ENCODE measurements at regions not wholly inside any gene's neighbourhood (a gene's known extent, or its start where the extent isn't known, plus 50 kb on each side); places are given as distances from the start of the nearest gene placed in this dataset.

GRCh38 chr13:105121221-105121620, 1414.2 kb downstream of the EFNB2 start:
- TF ChIP-seq CREB1 (IDR thresholded peaks at IDR 0.05; ENCODE audit: low read depth): no peak
- no peak for TF ChIP-seq YY1 (IDR thresholded peaks at IDR 0.05; ENCODE audit: low read depth)
- no peak for TF ChIP-seq NFIC (IDR thresholded peaks at IDR 0.05)
- no peak for TF ChIP-seq EGR1 (IDR thresholded peaks at IDR 0.05)
- no peak for TF ChIP-seq MAX (IDR thresholded peaks at IDR 0.05)
- no peak for TF ChIP-seq EP300 (IDR thresholded peaks at IDR 0.05; ENCODE audit: borderline replicate concordance)
- TF ChIP-seq RAD21 (IDR thresholded peaks at IDR 0.05; ENCODE audit: low read depth): no peak
- TF ChIP-seq CEBPB (IDR thresholded peaks at IDR 0.05): no peak
- TF ChIP-seq TAF1 (IDR thresholded peaks at IDR 0.05; ENCODE audit: low read depth): no peak
- no peak for TF ChIP-seq TCF12 (IDR thresholded peaks at IDR 0.05; ENCODE audit: low read depth)
- TF ChIP-seq REST (IDR thresholded peaks at IDR 0.05; ENCODE audit: low read depth): no peak
- no peak for TF ChIP-seq USF1 (IDR thresholded peaks at IDR 0.05)
- TF ChIP-seq ZBTB7A (IDR thresholded peaks at IDR 0.05; ENCODE audit: low read depth): no peak
- TF ChIP-seq FOXM1 (IDR thresholded peaks at IDR 0.05; ENCODE audit: borderline replicate concordance, low read depth): no peak
